Activated CD8-positive, alpha-beta T cell treated with anti-CD3 and anti-CD28 coated beads, Interleukin-2, amount 10 ng/mL, durations not matched to agents 7 days and 5 days (primary cell): ENCODE measurements at regions not wholly inside any gene's neighbourhood (a gene's known extent, or its start where the extent isn't known, plus 50 kb on each side); places are given as distances from the start of the nearest gene placed in this dataset.
"Not testable (repeated sequence)": the region's sequence is repeated elsewhere in the genome, so short reads cannot be mapped to it uniquely, and the experiment has no call there.

Experiments used
- ATAC-seq: fragments of 150-1000 bp; cut with Tn5 transposase; one replicate; pipeline ENCODE4 v1.10.0; 2021; ENCODE audit warnings: moderate library complexity
- CTCF ChIA-PET: fragments of 350-600 bp; sonication (Branson Sonifier 250); formaldehyde crosslinking; loops from one replicate; lab custom pipeline; 2021; ENCODE audit warnings: antibody characterized with exemption; lab: Charles Lee
- POLR2A ChIA-PET: fragments of 350-600 bp; sonication (Branson Sonifier 250); formaldehyde crosslinking; loops from one replicate; lab custom pipeline; 2021; ENCODE audit warnings: antibody characterized with exemption; lab: Charles Lee
- DNase-seq: peaks from one replicate; pipeline ENCODE4 v3.0.0-alpha.2; 2020
- H3K27ac Mint-ChIP-seq: one replicate; pipeline ENCODE4 v1.8.0; 2021; ENCODE audit warnings: mild to moderate bottlenecking, mixed read lengths
- H3K27me3 Mint-ChIP-seq: one replicate; pipeline ENCODE4 v1.8.0; 2021; ENCODE audit warnings: low read depth, mixed read lengths
- H3K36me3 Mint-ChIP-seq: one replicate; pipeline ENCODE4 v1.8.0; 2021; ENCODE audit warnings: low read depth, mixed read lengths
- H3K4me1 Mint-ChIP-seq: one replicate; pipeline ENCODE4 v1.8.0; 2021; ENCODE audit warnings: low read depth, mixed read lengths
- H3K4me3 Mint-ChIP-seq: one replicate; pipeline ENCODE4 v1.8.0; 2021; ENCODE audit warnings: mild to moderate bottlenecking, mixed read lengths
- H3K9me3 Mint-ChIP-seq: one replicate; pipeline ENCODE4 v1.8.0; 2022; ENCODE audit warnings: mixed read lengths; ENCODE audit not compliant: insufficient read depth

DNA sequence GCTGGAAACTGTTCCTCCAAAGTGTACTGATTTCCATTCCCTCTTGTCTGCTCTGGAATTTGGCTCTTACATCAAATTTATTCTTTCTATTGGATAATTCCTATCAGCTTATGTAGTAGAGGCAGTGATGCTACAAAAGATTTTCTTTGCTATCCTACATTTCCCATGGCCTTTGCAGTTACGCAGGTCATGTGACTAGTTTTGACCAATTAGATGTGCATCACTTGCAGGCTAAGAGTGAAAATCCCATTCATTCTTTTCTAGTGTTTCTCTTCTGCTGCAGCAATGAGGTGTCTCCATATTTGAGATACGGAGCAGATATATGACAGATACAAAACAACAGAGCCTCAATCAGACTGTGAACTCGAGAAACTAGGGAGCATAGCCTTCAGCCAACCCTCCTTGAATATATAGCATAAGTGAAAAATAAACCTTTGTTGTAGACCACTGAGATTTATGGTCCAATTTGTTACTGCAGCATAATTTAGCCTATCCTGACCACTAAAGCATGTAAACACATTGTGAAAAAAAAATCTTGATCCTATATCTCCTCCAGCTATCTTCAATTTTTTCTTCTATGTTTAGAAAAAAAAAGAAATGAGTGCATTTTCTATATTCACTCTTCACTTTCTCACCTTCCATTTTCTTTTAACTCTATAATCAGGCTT lies 102.0 kb downstream of the HNMT start:
- ATAC-seq (no peak), DNase-seq (no peak)
- H3K4me1 Mint-ChIP-seq: no peaks in the 10 kb centered on the region
- H3K27me3 Mint-ChIP-seq: no peaks in the 10 kb centered on the region
- H3K4me3 Mint-ChIP-seq: no peak overlapping the region
- no peak overlapping the region for H3K27ac Mint-ChIP-seq
- H3K36me3 Mint-ChIP-seq: no peaks in the 10 kb centered on the region
- ChIA-PET POLR2A (no interaction called here), CTCF (no interaction called here)
- no peaks in the 10 kb centered on the region for H3K9me3 Mint-ChIP-seq

DNA sequence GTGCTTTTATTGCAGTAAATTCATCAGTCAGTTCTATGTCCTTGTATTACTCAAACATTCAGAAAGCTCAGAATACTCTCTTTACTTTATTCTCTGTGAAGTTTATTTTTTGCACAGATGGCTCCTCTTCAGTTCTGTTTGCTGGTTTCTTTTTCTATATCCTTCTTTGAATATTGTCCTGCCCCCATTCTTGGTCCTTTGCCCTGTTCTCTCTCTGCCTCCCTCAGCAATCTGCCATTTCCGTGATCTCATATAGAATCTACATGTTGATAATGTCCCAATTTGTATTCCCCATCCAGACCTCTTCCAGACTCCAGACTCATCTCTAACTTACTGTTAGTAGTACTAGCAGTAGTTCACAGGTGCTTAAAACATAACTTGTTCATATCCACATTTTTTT lies 102.6 kb downstream of the HNMT start:
- Mint-ChIP-seq H3K4me1 (no peaks in the 10 kb centered on the region), H3K27ac (no peak overlapping the region), H3K4me3 (no peak overlapping the region), H3K27me3 (no peaks in the 10 kb centered on the region), H3K9me3 (no peaks in the 10 kb centered on the region), H3K36me3 (no peaks in the 10 kb centered on the region)
- ATAC-seq (no peak), DNase-seq (no peak)
- ChIA-PET POLR2A (no interaction called here), CTCF (no interaction called here)

GRCh38 chr2:138068669-138069068 lies 104.4 kb downstream of the HNMT start:
- H3K4me1 Mint-ChIP-seq, CTCF ChIA-PET, H3K27me3 Mint-ChIP-seq, H3K27ac Mint-ChIP-seq, H3K36me3 Mint-ChIP-seq, H3K4me3 Mint-ChIP-seq, POLR2A ChIA-PET, H3K9me3 Mint-ChIP-seq, ATAC-seq, DNase-seq: not testable (repeated sequence)

- H3K9me3 Mint-ChIP-seq, DNase-seq, CTCF ChIA-PET, H3K36me3 Mint-ChIP-seq, ATAC-seq, H3K27me3 Mint-ChIP-seq, POLR2A ChIA-PET, H3K4me1 Mint-ChIP-seq, H3K27ac Mint-ChIP-seq, H3K4me3 Mint-ChIP-seq: not testable (repeated sequence)
Observed at GRCh38 chr2:138071042-138071719, 106.9 kb downstream of the HNMT start.

DNA sequence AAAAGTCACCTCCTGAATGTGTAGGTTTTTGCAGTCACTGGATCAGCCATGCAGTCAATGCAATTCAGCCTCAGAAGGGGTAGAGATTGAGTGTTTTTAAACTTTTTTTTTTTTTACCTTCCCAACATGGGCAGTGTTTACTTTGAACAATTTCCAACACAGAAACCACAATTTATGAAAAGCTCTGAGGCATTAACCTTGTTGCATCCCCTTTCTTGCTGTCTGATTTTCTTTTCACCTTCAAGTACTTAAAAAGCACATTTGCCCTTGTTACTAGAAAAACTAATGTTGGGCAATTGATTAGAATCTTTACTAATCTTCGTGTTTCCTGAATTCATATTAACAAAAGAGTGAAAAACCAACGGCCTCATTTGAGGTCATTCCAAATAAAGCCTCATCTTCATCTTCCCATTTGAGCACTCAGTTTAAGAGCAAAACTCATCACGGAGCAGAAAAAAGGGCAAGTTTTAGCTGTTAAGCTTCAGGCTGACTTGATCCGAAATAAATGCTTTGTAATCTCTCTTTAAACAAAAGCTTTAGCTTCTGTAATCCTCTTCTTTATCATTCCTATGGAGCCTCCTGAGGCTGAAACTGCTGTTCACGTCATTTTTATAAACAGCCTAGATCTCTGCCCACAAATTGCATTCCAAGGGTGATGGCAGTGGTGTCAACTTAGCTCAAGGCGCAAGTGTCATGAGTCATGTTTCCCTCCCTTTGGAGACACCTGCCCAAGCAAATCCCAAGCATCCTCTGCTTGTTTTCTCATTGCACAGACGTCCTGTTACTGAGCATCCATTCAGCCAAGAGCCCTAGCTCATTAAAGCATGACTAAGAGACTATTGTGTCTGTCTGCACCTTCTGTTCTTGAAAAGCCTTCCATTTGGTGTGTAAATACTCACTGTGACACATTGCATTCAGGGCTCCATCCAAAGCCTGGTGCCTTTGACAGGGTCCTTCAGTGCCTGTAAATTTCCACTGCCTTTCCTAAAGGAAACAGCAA lies 107.7 kb downstream of the HNMT start:
- no peak for ATAC-seq

GRCh38 chr2:138078153-138078552 lies 113.9 kb downstream of the HNMT start:
- ChIA-PET CTCF (no interaction called here), POLR2A (no interaction called here)
- Mint-ChIP-seq H3K4me3 (no peak overlapping the region), H3K27ac (no peak overlapping the region), H3K36me3 (no peaks in the 10 kb centered on the region), H3K27me3 (no peaks in the 10 kb centered on the region), H3K9me3 (no peaks in the 10 kb centered on the region), H3K4me1 (no peaks in the 10 kb centered on the region)
- ATAC-seq: no peak
- DNase-seq: no peak

More for the DNA sequence above, 107.7 kb downstream of the HNMT start:
- no peak overlapping the region for H3K4me3 Mint-ChIP-seq
- H3K4me1 Mint-ChIP-seq: no peaks in the 10 kb centered on the region
- H3K27ac Mint-ChIP-seq: no peak overlapping the region
- H3K9me3 Mint-ChIP-seq: no peaks in the 10 kb centered on the region
- no peaks in the 10 kb centered on the region for H3K36me3 Mint-ChIP-seq
- no peak for DNase-seq
- ChIA-PET CTCF (no interaction called here), POLR2A (no interaction called here)
- no peaks in the 10 kb centered on the region for H3K27me3 Mint-ChIP-seq

- Mint-ChIP-seq H3K27ac (no peak overlapping the region), H3K4me3 (no peak overlapping the region), H3K27me3 (no peaks in the 10 kb centered on the region), H3K4me1 (no peaks in the 10 kb centered on the region), H3K36me3 (no peaks in the 10 kb centered on the region), H3K9me3 (no peaks in the 10 kb centered on the region)
- ChIA-PET CTCF (no interaction called here), POLR2A (no interaction called here)
- no peak for ATAC-seq
- DNase-seq: no peak
Observed at GRCh38 chr2:138079976-138080375, 115.7 kb downstream of the HNMT start.

DNA sequence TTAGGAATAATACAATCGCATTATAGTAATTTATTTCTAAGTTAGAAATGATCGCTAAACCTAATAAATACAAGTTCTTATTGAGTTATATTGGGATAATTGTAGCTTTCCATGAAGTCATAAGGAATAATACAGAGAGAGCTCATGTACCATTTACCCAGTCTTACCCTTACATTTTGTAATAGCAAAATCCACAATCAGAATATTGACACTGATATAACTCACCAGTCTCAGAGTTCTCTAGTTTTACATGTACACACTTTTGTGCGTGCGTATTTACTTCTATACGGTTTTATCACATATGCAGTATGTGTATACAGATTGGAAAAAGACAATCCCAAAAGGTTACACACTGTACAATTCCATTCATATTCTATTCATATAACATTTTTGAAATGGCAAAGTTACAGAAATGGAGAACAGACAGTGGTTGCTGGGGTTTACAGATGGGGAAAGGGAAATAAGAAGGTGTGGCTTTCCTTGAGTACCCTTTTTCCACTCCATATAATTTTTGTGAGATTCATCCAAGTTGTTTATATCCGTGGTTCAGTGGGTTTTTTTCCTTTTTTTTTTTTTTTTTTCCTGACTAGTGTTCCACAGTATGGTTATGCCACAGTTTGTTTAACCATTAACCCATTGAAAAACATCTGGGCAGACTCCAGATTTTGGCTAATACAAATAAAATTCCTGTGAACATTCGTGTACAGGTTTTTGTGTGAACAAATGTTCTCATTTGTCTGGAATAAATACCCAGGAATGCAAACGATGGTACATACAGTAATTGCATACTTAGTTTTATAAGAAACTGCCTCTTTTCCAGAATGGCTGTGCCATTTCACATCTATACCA lies 117.2 kb downstream of the HNMT start:
- no peak for DNase-seq
- Mint-ChIP-seq H3K9me3 (no peaks in the 10 kb centered on the region), H3K27me3 (no peaks in the 10 kb centered on the region), H3K4me1 (no peaks in the 10 kb centered on the region), H3K4me3 (no peak overlapping the region), H3K36me3 (no peaks in the 10 kb centered on the region), H3K27ac (no peak overlapping the region)
- POLR2A ChIA-PET: no interaction called here
- CTCF ChIA-PET: no interaction called here
- no peak for ATAC-seq

- ATAC-seq: no peak
- POLR2A ChIA-PET: no interaction called here
Observed at GRCh38 chr2:138084206-138084605, 119.9 kb downstream of the HNMT start.

GRCh38 chr2:138085441-138085840 lies 121.2 kb downstream of the HNMT start:
- H3K4me3 Mint-ChIP-seq, H3K27ac Mint-ChIP-seq, H3K4me1 Mint-ChIP-seq, H3K36me3 Mint-ChIP-seq, H3K9me3 Mint-ChIP-seq, POLR2A ChIA-PET, H3K27me3 Mint-ChIP-seq, ATAC-seq, DNase-seq, CTCF ChIA-PET: not testable (repeated sequence)

More at GRCh38 chr2:138084206-138084605, 119.9 kb downstream of the HNMT start:
- H3K27ac Mint-ChIP-seq: no peak overlapping the region
- DNase-seq: no peak
- no peaks in the 10 kb centered on the region for H3K27me3 Mint-ChIP-seq
- no peaks in the 10 kb centered on the region for H3K36me3 Mint-ChIP-seq
- H3K4me1 Mint-ChIP-seq: no peaks in the 10 kb centered on the region
- CTCF ChIA-PET: no interaction called here
- no peak overlapping the region for H3K4me3 Mint-ChIP-seq
- H3K9me3 Mint-ChIP-seq: no peaks in the 10 kb centered on the region

- Mint-ChIP-seq H3K9me3 (no peaks in the 10 kb centered on the region), H3K4me1 (no peaks in the 10 kb centered on the region), H3K4me3 (no peak overlapping the region), H3K27me3 (no peaks in the 10 kb centered on the region), H3K36me3 (no peaks in the 10 kb centered on the region), H3K27ac (no peak overlapping the region)
- ATAC-seq: no peak
- POLR2A ChIA-PET: no interaction called here
- no peak for DNase-seq
- CTCF ChIA-PET: no interaction called here
Observed at GRCh38 chr2:138086576-138086975, 122.3 kb downstream of the HNMT start.
